Gastroesophageal sphincter (tissue), 4 donors: ENCODE measurements at regions not wholly inside any gene's neighbourhood (a gene's known extent, or its start where the extent isn't known, plus 50 kb on each side); places are given as distances from the start of the nearest gene placed in this dataset.
"Not testable (repeated sequence)": the region's sequence is repeated elsewhere in the genome, so short reads cannot be mapped to it uniquely, and the experiment has no call there.

Experiments used
- ATAC-seq: fragments of 150-250 bp; one replicate; pipeline ENCODE4 v1.9.1; 2016; ENCODE audit warnings: mild to moderate bottlenecking, moderate library complexity
- H3K27ac ChIP-seq, 4 donors: fragments of 200-600 bp; sonication (generic) in 3 of 4; 1 replicate in 3 of 4; 2 replicates in 1 of 4; pipeline ENCODE4 v1.5.1; 2016 to 2019
- H3K27me3 ChIP-seq: fragments of 200-600 bp; sonication (generic); one replicate; pipeline ENCODE4 v1.5.1; 2019
- H3K36me3 ChIP-seq, 2 donors: fragments of 200-600 bp; sonication (generic); one replicate each; pipeline ENCODE4 v1.5.1; 2019; ENCODE audit warnings: control low read depth in 1 of 2
- H3K4me1 ChIP-seq, 3 donors: fragments of 200-600 bp; sonication (generic); 1 replicate in 2 of 3; 2 replicates in 1 of 3; pipeline ENCODE4 v1.5.1; 2016 to 2019; ENCODE audit warnings: control low read depth in 2 of 3
- H3K4me3 ChIP-seq, 2 donors: fragments of 200-600 bp; sonication (generic); one replicate each; pipeline ENCODE4 v1.5.1; 2019; ENCODE audit warnings: mild to moderate bottlenecking in 1 of 2, moderate library complexity in 1 of 2
- H3K9me3 ChIP-seq, 3 donors: fragments of 200-600 bp; sonication (generic); one replicate each; pipeline ENCODE4 v1.5.1; 2017 to 2019; ENCODE audit warnings: control low read depth in 2 of 3
- CTCF ChIP-seq, 4 experiments: fragments of 200-600 bp in 2 of 4; fragments of 450-650 bp in 2 of 4; sonication (generic) in 1 of 4; IDR thresholded peaks; one replicate each; pipeline ENCODE4 v1.5.1; 2017 to 2019; ENCODE audit warnings: antibody characterized with exemption in 4 of 4, mild to moderate bottlenecking in 2 of 4, moderate library complexity in 2 of 4
- EP300 ChIP-seq: sonication (generic); formaldehyde crosslinking; IDR thresholded peaks from one replicate; pipeline ENCODE4 v1.6.1; 2017; ENCODE audit warnings: antibody characterized with exemption, mild to moderate bottlenecking
- POLR2A ChIP-seq, 2 donors: fragments of 450-650 bp; IDR thresholded peaks; one replicate each; pipeline ENCODE4 v1.6.1; 2017; ENCODE audit warnings: antibody characterized with exemption in 2 of 2, mild to moderate bottlenecking in 2 of 2, moderate library complexity in 1 of 2
- POLR2AphosphoS5 ChIP-seq: sonication (generic); formaldehyde crosslinking; IDR thresholded peaks from one replicate; pipeline ENCODE4 v1.6.1; 2017; ENCODE audit warnings: antibody characterized with exemption
- WGBS, 2 donors: methylation state at CpG; one replicate each; pipeline ENCODE4 v1.1.5; 2018; ENCODE audit warnings: low coverage in 1 of 2; 5-methylcytosine and 5-hydroxymethylcytosine counted together

GRCh38 chr13:44734201-44734707 is 158.1 kb upstream of the TSC22D1 start:
- no peak overlapping the region for H3K27ac ChIP-seq
- ATAC-seq = no peak
- H3K4me3 ChIP-seq = no peak overlapping the region
- H3K9me3 ChIP-seq = no peaks in the 10 kb centered on the region
- H3K4me1 ChIP-seq = no peaks in the 10 kb centered on the region
- TF ChIP-seq EP300 = no peak
- TF ChIP-seq POLR2AphosphoS5 = no peak
- TF ChIP-seq POLR2A (IDR thresholded peaks at IDR 0.05) = no peak
- no peak for TF ChIP-seq CTCF (IDR thresholded peaks at IDR 0.05)
- 50% methylated on average over 1 of the region's 1 CpG; no CpG with 5 or more reads in 1 of the 2 donors for WGBS, 2 donors
- no peaks in the 10 kb centered on the region for H3K36me3 ChIP-seq
- no peaks in the 10 kb centered on the region for H3K27me3 ChIP-seq

- Histone ChIP-seq H3K36me3 (no peaks in the 10 kb centered on the region), H3K27ac (no peak overlapping the region), H3K27me3 (no peaks in the 10 kb centered on the region), H3K9me3 (no peaks in the 10 kb centered on the region), H3K4me3 (no peak overlapping the region), H3K4me1 (no peaks in the 10 kb centered on the region)
- 76 to 90% methylated on average over 8 to 12 of the region's 13 CpGs for WGBS, 2 donors
- TF ChIP-seq EP300 (no peak), POLR2A (IDR thresholded peaks at IDR 0.05) (no peak), POLR2AphosphoS5 (no peak), CTCF (IDR thresholded peaks at IDR 0.05) (no peak)
- ATAC-seq = no peak
Observed at GRCh38 chr13:44732503-44733098, 156.5 kb upstream of the TSC22D1 start.

- no peak for TF ChIP-seq POLR2AphosphoS5
- TF ChIP-seq CTCF (IDR thresholded peaks at IDR 0.05) = no peak
- TF ChIP-seq EP300 = no peak
- no peak for TF ChIP-seq POLR2A (IDR thresholded peaks at IDR 0.05)
- Histone ChIP-seq H3K27ac (no peak overlapping the region), H3K27me3 (no peaks in the 10 kb centered on the region), H3K4me3 (no peak overlapping the region), H3K4me1 (no peaks in the 10 kb centered on the region), H3K36me3 (no peaks in the 10 kb centered on the region), H3K9me3 (no peaks in the 10 kb centered on the region)
- no peak for ATAC-seq
- 0% methylated on average over 1 of the region's 1 CpG for WGBS, 2 donors
Observed at GRCh38 chr13:44730851-44731250, 154.7 kb upstream of the TSC22D1 start.

- 71 to 92% methylated on average over 8 to 12 of the region's 15 CpGs for WGBS, 2 donors
- Histone ChIP-seq H3K27ac (no peak overlapping the region), H3K9me3 (no peaks in the 10 kb centered on the region)
Observed at GRCh38 chr13:44730099-44730498, 154.0 kb upstream of the TSC22D1 start.

GRCh38 chr13:44727591-44727990 is 151.5 kb upstream of the TSC22D1 start:
- H3K4me1 ChIP-seq, H3K36me3 ChIP-seq, ATAC-seq, H3K27ac ChIP-seq, H3K4me3 ChIP-seq, H3K9me3 ChIP-seq, H3K27me3 ChIP-seq: not testable (repeated sequence)
- WGBS, 2 donors = 86 to 100% methylated on average over 3 to 5 of the region's 7 CpGs

More at GRCh38 chr13:44730099-44730498, 154.0 kb upstream of the TSC22D1 start:
- Histone ChIP-seq H3K4me1 (no peaks in the 10 kb centered on the region), H3K4me3 (no peak overlapping the region), H3K36me3 (no peaks in the 10 kb centered on the region), H3K27me3 (no peaks in the 10 kb centered on the region)
- TF ChIP-seq CTCF (IDR thresholded peaks at IDR 0.05) (no peak), EP300 (no peak), POLR2AphosphoS5 (no peak), POLR2A (IDR thresholded peaks at IDR 0.05) (no peak)
- ATAC-seq = no peak
